ENCODE measurements at regions not wholly inside any gene's neighbourhood (a gene's known extent, or its start where the extent isn't known, plus 50 kb on each side); places are given as distances from the start of the nearest gene placed in this dataset.

GRCh38 chr3:127092368-127092767 lies 100.6 kb upstream of the PRR23E start:
- no peak overlapping the region for H3K27ac ChIP-seq
- TF ChIP-seq ZFX (IDR thresholded peaks at IDR 0.05; ENCODE audit: borderline replicate concordance): no peak
- no peak for TF ChIP-seq CTCF (IDR thresholded peaks at IDR 0.05)

- no peak overlapping the region for H3K27ac ChIP-seq
- no peak for TF ChIP-seq CTCF (IDR thresholded peaks at IDR 0.05)
- no peak for TF ChIP-seq ZFX (IDR thresholded peaks at IDR 0.05; ENCODE audit: borderline replicate concordance)
These were observed 100.2 kb upstream of the PRR23E start for GRCh38 chr3:127092776-127093175.

- TF ChIP-seq ZFX (IDR thresholded peaks at IDR 0.05; ENCODE audit: borderline replicate concordance) (no peak), CTCF (IDR thresholded peaks at IDR 0.05) (no peak)
- H3K27ac ChIP-seq: no peak overlapping the region
These were observed 99.6 kb upstream of the PRR23E start for GRCh38 chr3:127093312-127093711.

GRCh38 chr3:127095774-127096173 lies 97.2 kb upstream of the PRR23E start:
- no peak for TF ChIP-seq CTCF (IDR thresholded peaks at IDR 0.05)
- TF ChIP-seq ZFX (IDR thresholded peaks at IDR 0.05; ENCODE audit: borderline replicate concordance): no peak
- no peak overlapping the region for H3K27ac ChIP-seq

- no peak overlapping the region for H3K27ac ChIP-seq
- TF ChIP-seq CTCF (IDR thresholded peaks at IDR 0.05) (no peak), ZFX (IDR thresholded peaks at IDR 0.05; ENCODE audit: borderline replicate concordance) (no peak)
These were observed 96.5 kb upstream of the PRR23E start for GRCh38 chr3:127096256-127097071.

GRCh38 chr3:127097072-127097405 lies 95.9 kb upstream of the PRR23E start:
- no peak overlapping the region for H3K27ac ChIP-seq
- no peak for TF ChIP-seq ZFX (IDR thresholded peaks at IDR 0.05; ENCODE audit: borderline replicate concordance)
- TF ChIP-seq CTCF (IDR thresholded peaks at IDR 0.05): no peak

GRCh38 chr3:127097481-127097880 lies 95.5 kb upstream of the PRR23E start:
- no peak for TF ChIP-seq ZFX (IDR thresholded peaks at IDR 0.05; ENCODE audit: borderline replicate concordance)
- TF ChIP-seq CTCF (IDR thresholded peaks at IDR 0.05): no peak
- no peak overlapping the region for H3K27ac ChIP-seq
